Chondrocyte (in vitro differentiated cells): ENCODE measurements at regions not wholly inside any gene's neighbourhood (a gene's known extent, or its start where the extent isn't known, plus 50 kb on each side); places are given as distances from the start of the nearest gene placed in this dataset.

ENCODE experiments used
- DNase-seq: peaks from one replicate; pipeline ENCODE4 v3.0.0; 2021; ENCODE audit warnings: mixed read lengths, low spot score
- H3K27ac Mint-ChIP-seq: one replicate; pipeline ENCODE4 v1.8.0; 2021; ENCODE audit warnings: mild to moderate bottlenecking, moderate library complexity, mixed read lengths; ENCODE audit not compliant: unreplicated experiment
- H3K27me3 Mint-ChIP-seq: 2 replicates; pipeline ENCODE4 v1.8.0; 2021; ENCODE audit warnings: low read depth, mixed read lengths
- H3K36me3 Mint-ChIP-seq: 2 replicates; pipeline ENCODE4 v1.8.0; 2021; ENCODE audit warnings: low read depth, mixed read lengths
- H3K4me1 Mint-ChIP-seq: 2 replicates; pipeline ENCODE4 v1.8.0; 2021; ENCODE audit warnings: low read depth, mild to moderate bottlenecking, mixed read lengths
- H3K4me3 Mint-ChIP-seq: one replicate; pipeline ENCODE4 v1.8.0; 2021; ENCODE audit warnings: mild to moderate bottlenecking, moderate library complexity, mixed read lengths; ENCODE audit not compliant: unreplicated experiment
- H3K9me3 Mint-ChIP-seq: 2 replicates; pipeline ENCODE4 v1.8.0; 2021; ENCODE audit warnings: low read depth, mixed read lengths
- TF ChIP-seq, protein P1 (sequence below): fragments of 200-600 bp; sonication (generic); IDR thresholded peaks from 2 replicates; pipeline ENCODE4 v1.5.0; 2021; ENCODE audit warnings: antibody characterized with exemption, mild to moderate bottlenecking, moderate library complexity

GRCh38 chr4:126956184-126956897, 676.4 kb upstream of the INTU start:
- DNase-seq: no peak
- Mint-ChIP-seq H3K4me1 (peaks cover 15% of the 10 kb centered on the region), H3K9me3 (no peaks in the 10 kb centered on the region), H3K27ac (no peak overlapping the region), H3K4me3 (no peak overlapping the region), H3K27me3 (no peaks in the 10 kb centered on the region), H3K36me3 (no peaks in the 10 kb centered on the region)
- TF ChIP-seq, protein P1, sequence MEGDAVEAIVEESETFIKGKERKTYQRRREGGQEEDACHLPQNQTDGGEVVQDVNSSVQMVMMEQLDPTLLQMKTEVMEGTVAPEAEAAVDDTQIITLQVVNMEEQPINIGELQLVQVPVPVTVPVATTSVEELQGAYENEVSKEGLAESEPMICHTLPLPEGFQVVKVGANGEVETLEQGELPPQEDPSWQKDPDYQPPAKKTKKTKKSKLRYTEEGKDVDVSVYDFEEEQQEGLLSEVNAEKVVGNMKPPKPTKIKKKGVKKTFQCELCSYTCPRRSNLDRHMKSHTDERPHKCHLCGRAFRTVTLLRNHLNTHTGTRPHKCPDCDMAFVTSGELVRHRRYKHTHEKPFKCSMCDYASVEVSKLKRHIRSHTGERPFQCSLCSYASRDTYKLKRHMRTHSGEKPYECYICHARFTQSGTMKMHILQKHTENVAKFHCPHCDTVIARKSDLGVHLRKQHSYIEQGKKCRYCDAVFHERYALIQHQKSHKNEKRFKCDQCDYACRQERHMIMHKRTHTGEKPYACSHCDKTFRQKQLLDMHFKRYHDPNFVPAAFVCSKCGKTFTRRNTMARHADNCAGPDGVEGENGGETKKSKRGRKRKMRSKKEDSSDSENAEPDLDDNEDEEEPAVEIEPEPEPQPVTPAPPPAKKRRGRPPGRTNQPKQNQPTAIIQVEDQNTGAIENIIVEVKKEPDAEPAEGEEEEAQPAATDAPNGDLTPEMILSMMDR: no peak

GRCh38 chr4:126957556-126957955, 675.2 kb upstream of the INTU start:
- H3K4me1 Mint-ChIP-seq: peaks cover 15% of the 10 kb centered on the region
- H3K27me3 Mint-ChIP-seq: no peaks in the 10 kb centered on the region
- H3K9me3 Mint-ChIP-seq: no peaks in the 10 kb centered on the region
- TF ChIP-seq, protein P1: peak; percentile 77
- DNase-seq: no peak
- no peak overlapping the region for H3K27ac Mint-ChIP-seq
- H3K36me3 Mint-ChIP-seq: no peaks in the 10 kb centered on the region
- no peak overlapping the region for H3K4me3 Mint-ChIP-seq

DNA sequence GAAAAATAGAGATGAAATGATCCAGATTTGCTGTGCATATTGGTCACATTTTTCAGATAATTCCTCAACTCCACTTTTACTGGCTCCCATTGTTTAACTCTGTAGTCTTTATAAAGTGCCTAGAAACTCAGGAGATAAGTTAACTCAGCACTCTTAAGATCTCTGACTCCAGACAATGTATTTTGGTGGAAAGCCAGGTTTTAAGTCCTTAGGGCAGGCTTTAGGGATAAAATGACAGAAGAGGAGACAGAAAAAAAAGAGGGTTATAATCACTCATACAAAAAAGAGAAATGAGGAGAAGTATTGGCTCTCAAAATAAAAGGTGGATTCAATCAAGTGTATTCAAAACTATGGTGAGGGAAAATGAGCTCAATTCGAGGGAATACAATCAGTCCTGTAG, 674.8 kb upstream of the INTU start:
- H3K9me3 Mint-ChIP-seq: no peaks in the 10 kb centered on the region
- no peak for DNase-seq
- H3K4me3 Mint-ChIP-seq: no peak overlapping the region
- H3K27ac Mint-ChIP-seq: no peak overlapping the region
- peaks cover 15% of the 10 kb centered on the region for H3K4me1 Mint-ChIP-seq
- H3K27me3 Mint-ChIP-seq: no peaks in the 10 kb centered on the region
- H3K36me3 Mint-ChIP-seq: no peaks in the 10 kb centered on the region
- TF ChIP-seq, protein P1: no peak

- Mint-ChIP-seq H3K27me3 (no peaks in the 10 kb centered on the region), H3K4me3 (no peak overlapping the region), H3K9me3 (no peaks in the 10 kb centered on the region), H3K4me1 (peaks cover 15% of the 10 kb centered on the region), H3K36me3 (no peaks in the 10 kb centered on the region), H3K27ac (no peak overlapping the region)
- DNase-seq: no peak
- TF ChIP-seq, protein P1: no peak
Observed at GRCh38 chr4:126958482-126958881, 674.3 kb upstream of the INTU start.

GRCh38 chr4:126959056-126959745, 673.6 kb upstream of the INTU start:
- H3K4me3 Mint-ChIP-seq: no peak overlapping the region
- DNase-seq: no peak
- no peaks in the 10 kb centered on the region for H3K27me3 Mint-ChIP-seq
- H3K36me3 Mint-ChIP-seq: no peaks in the 10 kb centered on the region
- H3K9me3 Mint-ChIP-seq: no peaks in the 10 kb centered on the region
- TF ChIP-seq, protein P1: no peak
- H3K4me1 Mint-ChIP-seq: peaks cover 15% of the 10 kb centered on the region
- H3K27ac Mint-ChIP-seq: no peak overlapping the region
